Activated B cell treated with CpG ODN at 0.5 μM for 24 hours (primary cell): ENCODE measurements at regions not wholly inside any gene's neighbourhood (a gene's known extent, or its start where the extent isn't known, plus 50 kb on each side); places are given as distances from the start of the nearest gene placed in this dataset.

Experiments used
- ATAC-seq: fragments of 200-7000 bp; cut with Tn5 transposase; one replicate; pipeline ENCODE4 v1.10.0; 2021; ENCODE audit warnings: low read depth, mild to moderate bottlenecking, moderate library complexity
- CTCF ChIA-PET: fragments of 350-600 bp; sonication (Branson Sonifier 250); formaldehyde crosslinking; loops from one replicate; lab custom pipeline; 2021; ENCODE audit warnings: antibody characterized with exemption; lab: Charles Lee
- POLR2A ChIA-PET: fragments of 350-600 bp; sonication (Branson Sonifier 250); formaldehyde crosslinking; loops from one replicate; lab custom pipeline; 2021; ENCODE audit warnings: antibody characterized with exemption; lab: Charles Lee
- DNase-seq: peaks from one replicate; pipeline ENCODE4 v3.0.0; 2022
- H3K27ac Mint-ChIP-seq: one replicate; pipeline ENCODE4 v1.8.0; 2020; ENCODE audit warnings: mixed read lengths
- H3K27me3 Mint-ChIP-seq: one replicate; pipeline ENCODE4 v1.8.0; 2021; ENCODE audit warnings: mixed read lengths
- H3K36me3 Mint-ChIP-seq: one replicate; pipeline ENCODE4 v1.8.0; 2021; ENCODE audit warnings: low read depth, mixed read lengths
- H3K4me1 Mint-ChIP-seq: one replicate; pipeline ENCODE4 v1.8.0; 2021; ENCODE audit warnings: mixed read lengths
- H3K4me3 Mint-ChIP-seq: one replicate; pipeline ENCODE4 v1.8.0; 2020; ENCODE audit warnings: mild to moderate bottlenecking, mixed read lengths
- H3K9me3 Mint-ChIP-seq: one replicate; pipeline ENCODE4 v1.8.0; 2020; ENCODE audit warnings: mixed read lengths
- CTCF ChIP-seq: fragments of 200-600 bp; IDR thresholded peaks from one replicate; pipeline ENCODE4 v1.8.0; 2022; ENCODE audit warnings: antibody characterized with exemption, mild to moderate bottlenecking
- intact Hi-C: fragments of 100-400 bp; cut with micrococcal nuclease; formaldehyde crosslinking; loops from one replicate; pipeline ENCODE4 v1.15.1; 2024

- ATAC-seq = no peak
- no peak for TF ChIP-seq CTCF
- CTCF ChIA-PET = no interaction called here
- POLR2A ChIA-PET = no interaction called here
- no peak overlapping the region for H3K27ac Mint-ChIP-seq
- H3K36me3 Mint-ChIP-seq = no peaks in the 10 kb centered on the region
- H3K9me3 Mint-ChIP-seq = no peaks in the 10 kb centered on the region
- H3K4me3 Mint-ChIP-seq = no peak overlapping the region
- intact Hi-C loops = no loop called here
- H3K4me1 Mint-ChIP-seq = no peaks in the 10 kb centered on the region
- peaks cover 4% of the 10 kb centered on the region for H3K27me3 Mint-ChIP-seq
- DNase-seq = no peak
Measured at GRCh38 chr12:25761356-25761755, 197.1 kb upstream of the RASSF8 start.

- peaks cover 1% of the 10 kb centered on the region for H3K27me3 Mint-ChIP-seq
- DNase-seq (no peak), ATAC-seq (no peak)
- intact Hi-C loops = no loop called here
- TF ChIP-seq CTCF = no peak
- POLR2A ChIA-PET = no interaction called here
- no peaks in the 10 kb centered on the region for H3K9me3 Mint-ChIP-seq
- H3K4me1 Mint-ChIP-seq = no peaks in the 10 kb centered on the region
- no peaks in the 10 kb centered on the region for H3K36me3 Mint-ChIP-seq
- no peak overlapping the region for H3K27ac Mint-ChIP-seq
- CTCF ChIA-PET = no interaction called here
- H3K4me3 Mint-ChIP-seq = no peak overlapping the region
Measured at GRCh38 chr12:25764409-25764808, 194.1 kb upstream of the RASSF8 start.

GRCh38 chr12:25764892-25765291, 193.6 kb upstream of the RASSF8 start:
- ATAC-seq (no peak), DNase-seq (no peak)
- POLR2A ChIA-PET = no interaction called here
- no peak for TF ChIP-seq CTCF
- Mint-ChIP-seq H3K4me3 (no peak overlapping the region), H3K27ac (no peak overlapping the region), H3K36me3 (no peaks in the 10 kb centered on the region), H3K9me3 (no peaks in the 10 kb centered on the region), H3K4me1 (no peaks in the 10 kb centered on the region), H3K27me3 (peaks cover 1% of the 10 kb centered on the region)
- intact Hi-C loops = no loop called here
- CTCF ChIA-PET = no interaction called here

GRCh38 chr12:25767606-25768005, 190.9 kb upstream of the RASSF8 start:
- ATAC-seq = no peak
- CTCF ChIA-PET = no interaction called here
- no peaks in the 10 kb centered on the region for H3K9me3 Mint-ChIP-seq
- no peak for DNase-seq
- H3K4me1 Mint-ChIP-seq = no peaks in the 10 kb centered on the region
- no peak for TF ChIP-seq CTCF
- intact Hi-C loops = no loop called here
- no peaks in the 10 kb centered on the region for H3K36me3 Mint-ChIP-seq
- peaks cover 1% of the 10 kb centered on the region for H3K27me3 Mint-ChIP-seq
- H3K4me3 Mint-ChIP-seq = no peak overlapping the region
- no peak overlapping the region for H3K27ac Mint-ChIP-seq
- POLR2A ChIA-PET = no interaction called here

- peaks cover 1% of the 10 kb centered on the region for H3K27me3 Mint-ChIP-seq
- intact Hi-C loops = no loop called here
- H3K4me1 Mint-ChIP-seq = no peaks in the 10 kb centered on the region
- POLR2A ChIA-PET = no interaction called here
- TF ChIP-seq CTCF = no peak
- H3K9me3 Mint-ChIP-seq = no peaks in the 10 kb centered on the region
- DNase-seq = no peak
- no peak overlapping the region for H3K4me3 Mint-ChIP-seq
- ATAC-seq = no peak
- CTCF ChIA-PET = no interaction called here
- no peaks in the 10 kb centered on the region for H3K36me3 Mint-ChIP-seq
- no peak overlapping the region for H3K27ac Mint-ChIP-seq
Measured at GRCh38 chr12:25768151-25768550, 190.3 kb upstream of the RASSF8 start.
